H7 (cell line): ENCODE measurements at regions not wholly inside any gene's neighbourhood (a gene's known extent, or its start where the extent isn't known, plus 50 kb on each side); places are given as distances from the start of the nearest gene placed in this dataset.
"Not testable (repeated sequence)": the region's sequence is repeated elsewhere in the genome, so short reads cannot be mapped to it uniquely, and the experiment has no call there.

Experiments used
- DNase-seq: peaks from one replicate; pipeline ENCODE4 v3.0.0; 2012
- H3K27me3 ChIP-seq: 2 replicates; pipeline ENCODE4 v1.6.0; 2011; ENCODE audit warnings: mild to moderate bottlenecking, low read length; ENCODE audit not compliant: control insufficient read depth, insufficient read depth
- H3K36me3 ChIP-seq: replicated peaks from 2 replicates; pipeline ENCODE4 v1.5.1; 2011; ENCODE audit warnings: low read length; ENCODE audit not compliant: control insufficient read depth, insufficient read depth
- H3K4me3 ChIP-seq: 2 replicates; pipeline ENCODE4 v1.5.1; 2011; ENCODE audit warnings: low read depth, mild to moderate bottlenecking, control low read depth, low read length, moderate library complexity; ENCODE audit not compliant: insufficient read depth

DNA sequence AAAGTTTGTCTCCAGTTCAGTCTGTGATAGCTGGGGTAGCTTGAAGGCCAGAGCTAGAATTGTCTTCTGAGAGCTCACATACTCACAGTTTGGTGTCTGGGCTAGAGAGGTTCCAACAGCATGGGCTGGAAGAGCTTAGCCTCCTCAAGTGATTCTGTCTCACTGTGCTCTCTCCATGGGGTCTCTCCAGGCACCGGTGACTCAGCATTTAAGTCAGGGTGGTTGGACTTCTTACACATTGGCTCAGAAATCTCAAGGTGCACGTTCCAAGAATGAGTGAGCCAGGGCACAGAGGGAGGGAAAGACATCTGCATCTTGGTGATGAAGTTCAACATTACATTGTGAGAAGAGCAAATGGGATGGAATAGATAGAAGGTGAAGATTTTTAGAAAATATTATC lies 207.3 kb upstream of the DDX18 start:
- DNase-seq = no peak

DNA sequence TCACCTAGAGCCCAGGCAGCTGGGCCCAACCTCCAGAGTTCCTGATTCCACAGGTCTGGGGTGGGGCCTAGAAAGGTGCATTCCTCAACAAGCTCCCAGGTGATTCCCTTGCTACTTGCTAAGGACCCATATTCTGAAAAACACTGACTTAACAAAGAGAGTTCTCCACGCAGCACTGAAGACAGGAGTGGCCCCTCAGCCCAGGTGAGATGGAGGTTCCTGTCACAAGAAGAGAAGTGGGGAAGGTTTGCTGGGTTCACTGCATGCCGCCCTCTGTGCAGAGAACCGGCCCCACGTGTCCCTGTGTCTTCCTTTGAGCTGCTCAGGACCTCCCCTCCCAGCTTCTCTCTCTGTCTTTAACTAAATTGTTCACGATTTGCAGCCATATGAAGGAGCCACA lies 201.4 kb upstream of the DDX18 start:
- Histone ChIP-seq H3K27me3 (no peaks in the 10 kb centered on the region), H3K4me3 (no peak overlapping the region), H3K36me3 (no peaks in the 10 kb centered on the region; the same call in 1 of the 2 replicates)
- DNase-seq = no peak

More for the DNA sequence above, 207.3 kb upstream of the DDX18 start:
- H3K36me3 ChIP-seq = no peaks in the 10 kb centered on the region; the same call in none of the 2 replicates
- no peak overlapping the region for H3K4me3 ChIP-seq
- H3K27me3 ChIP-seq = no peaks in the 10 kb centered on the region

DNA sequence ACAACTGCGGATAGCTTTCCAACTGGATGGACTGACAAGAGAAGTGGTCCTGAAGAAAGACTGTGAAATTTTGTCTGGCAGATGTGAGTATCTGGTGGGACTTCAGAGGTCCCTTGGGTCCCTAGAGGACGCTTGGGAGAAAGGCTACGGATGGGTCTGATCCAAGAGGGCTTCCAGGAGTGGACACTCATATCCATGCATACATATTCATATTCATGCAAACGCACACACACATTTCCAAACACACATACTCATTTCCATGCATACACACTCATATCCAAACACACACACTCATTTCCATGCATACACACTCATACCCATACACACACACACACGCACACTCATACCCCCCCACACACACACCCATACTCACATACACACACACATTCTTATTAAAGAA lies 200.2 kb upstream of the DDX18 start:
- H3K36me3 ChIP-seq = no peaks in the 10 kb centered on the region
- DNase-seq = no peak
- H3K27me3 ChIP-seq = no peaks in the 10 kb centered on the region
- H3K4me3 ChIP-seq = no peak overlapping the region

DNA sequence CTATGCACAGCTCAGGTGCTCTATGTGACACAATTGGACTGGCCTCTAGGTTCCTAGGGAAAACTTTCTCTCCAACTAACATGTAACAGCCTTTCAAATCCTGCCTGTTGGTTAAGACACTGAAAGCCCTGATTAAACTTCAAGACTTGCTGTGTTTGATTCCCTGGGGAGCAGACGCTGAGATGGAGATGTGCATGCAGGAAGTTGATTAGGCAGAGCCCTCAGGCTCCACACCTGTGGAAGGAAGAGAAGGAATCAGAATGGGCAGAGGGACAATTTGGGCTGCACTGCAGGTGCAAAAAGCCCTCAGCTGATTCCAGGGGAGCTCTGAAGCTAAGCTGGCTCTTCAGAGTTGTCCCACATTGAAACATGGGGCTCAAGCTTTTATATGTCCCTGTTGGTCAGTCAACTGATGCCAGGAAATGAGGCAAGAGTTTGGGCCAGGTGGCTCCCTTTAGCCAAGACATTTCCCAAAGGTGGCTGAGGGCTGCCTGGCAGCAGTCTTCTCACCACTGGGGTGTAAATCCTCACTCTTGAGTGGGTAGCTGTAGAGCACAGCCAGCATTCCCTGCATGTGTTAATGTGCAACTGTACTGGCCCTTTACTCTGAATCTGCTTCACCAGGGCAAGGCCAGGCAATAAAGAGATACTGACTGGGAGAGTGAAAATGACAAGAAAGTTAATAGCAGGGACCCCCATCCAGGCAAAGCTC lies 199.5 kb upstream of the DDX18 start:
- H3K4me3 ChIP-seq = no peak overlapping the region
- H3K36me3 ChIP-seq = no peaks in the 10 kb centered on the region
- DNase-seq = no peak
- H3K27me3 ChIP-seq = no peaks in the 10 kb centered on the region

DNA sequence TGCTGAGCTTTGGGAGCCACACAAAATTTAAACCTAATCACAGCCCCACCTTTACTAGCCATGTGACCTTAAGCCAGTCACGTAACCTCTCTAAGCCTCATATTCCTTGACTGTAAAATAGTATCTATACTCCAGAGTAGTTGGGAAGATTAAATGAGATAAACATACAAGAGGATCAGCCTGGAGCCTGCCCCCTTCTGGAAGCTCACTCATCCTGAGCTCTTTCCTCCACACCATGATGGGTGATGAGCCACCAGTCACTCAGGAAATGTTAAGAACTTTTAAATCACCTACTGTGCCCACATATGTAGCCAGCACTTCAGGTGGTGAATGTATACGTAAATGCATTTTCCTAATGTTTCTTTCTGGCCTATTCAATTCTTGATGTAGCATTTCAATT lies 195.9 kb upstream of the DDX18 start:
- DNase-seq = peak; percentile 34
- H3K4me3 ChIP-seq = no peak overlapping the region
- H3K27me3 ChIP-seq = no peaks in the 10 kb centered on the region
- no peaks in the 10 kb centered on the region for H3K36me3 ChIP-seq

DNA sequence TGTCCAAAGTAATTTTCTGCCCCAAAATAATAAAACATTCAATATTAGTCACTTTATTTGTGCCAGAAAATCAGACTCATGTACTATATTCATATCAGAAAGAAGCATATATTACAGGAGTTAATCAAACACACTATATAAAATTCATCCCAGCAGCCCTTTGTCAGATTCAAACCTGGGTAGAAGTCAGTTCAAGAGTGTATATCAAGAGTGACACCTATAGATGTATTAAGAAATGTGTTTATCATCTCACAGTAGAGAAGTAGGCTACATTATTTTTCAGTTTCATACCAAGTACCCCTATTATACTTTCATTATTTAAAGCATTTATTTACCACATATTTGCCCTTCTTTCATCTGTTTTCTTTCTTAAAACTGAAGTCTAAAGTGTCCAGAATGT lies 193.2 kb upstream of the DDX18 start:
- DNase-seq = no peak
- Histone ChIP-seq H3K4me3 (no peak overlapping the region), H3K36me3 (no peaks in the 10 kb centered on the region), H3K27me3 (no peaks in the 10 kb centered on the region)

DNA sequence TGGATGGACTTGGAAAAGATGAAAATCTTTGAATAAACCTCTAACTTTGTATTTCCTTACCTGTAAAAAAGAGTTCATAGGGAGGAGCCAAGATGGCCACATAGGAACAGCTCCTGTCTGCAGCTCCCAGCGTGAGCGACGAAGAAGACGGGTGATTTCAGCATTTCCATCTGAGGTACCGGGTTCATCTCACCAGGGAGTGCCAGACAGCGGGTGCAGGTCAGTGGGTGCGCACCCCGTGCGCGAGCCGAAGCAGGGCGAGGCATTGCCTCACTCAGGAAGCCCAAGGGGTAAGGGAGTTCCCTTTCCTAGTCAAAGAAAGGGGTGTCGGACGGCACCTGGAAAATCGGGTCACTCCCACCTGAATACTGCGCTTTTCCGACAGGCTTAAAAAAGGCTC lies 191.3 kb upstream of the DDX18 start:
- not testable (repeated sequence) for H3K27me3 ChIP-seq, H3K36me3 ChIP-seq, DNase-seq
- H3K4me3 ChIP-seq = peak overlapping the region; percentile 40

DNA sequence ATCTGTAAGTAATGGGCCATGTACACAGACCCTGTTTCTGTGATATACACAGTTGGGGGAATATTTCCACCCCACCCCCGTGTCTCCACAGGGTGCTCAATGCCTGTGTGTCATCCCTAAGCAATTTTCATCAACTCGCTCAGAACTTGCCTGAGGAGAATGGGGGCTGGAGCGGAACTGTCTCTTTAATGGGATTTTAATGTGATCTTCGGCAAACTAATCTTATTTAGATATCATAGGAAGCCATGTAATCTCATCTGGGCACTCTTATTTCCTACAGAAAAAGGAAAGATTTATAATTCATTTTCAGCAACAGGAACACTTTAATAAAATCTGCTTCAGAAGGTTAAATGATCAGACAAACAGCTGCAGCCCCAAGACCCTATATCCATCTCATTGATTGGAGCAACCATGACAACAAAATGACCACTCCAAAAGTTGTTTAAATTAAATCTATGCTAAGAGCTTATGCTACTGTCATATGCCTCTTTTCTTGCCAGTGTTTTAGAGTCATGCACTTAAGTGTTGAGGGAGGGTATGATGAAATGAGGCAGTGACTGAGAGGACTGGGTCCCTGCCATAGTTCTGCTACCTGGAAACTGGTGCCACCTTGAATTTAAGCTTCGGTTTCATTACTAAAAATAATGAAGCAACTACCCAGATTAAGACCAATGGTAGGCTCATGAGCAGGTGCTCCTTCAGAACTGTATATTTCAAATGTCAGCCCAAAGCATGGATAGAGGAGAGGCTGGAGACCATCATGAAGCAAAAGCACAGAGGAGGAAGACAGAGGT lies 183.1 kb upstream of the DDX18 start:
- Histone ChIP-seq H3K27me3 (no peaks in the 10 kb centered on the region), H3K4me3 (no peak overlapping the region), H3K36me3 (no peaks in the 10 kb centered on the region)
- DNase-seq = no peak

DNA sequence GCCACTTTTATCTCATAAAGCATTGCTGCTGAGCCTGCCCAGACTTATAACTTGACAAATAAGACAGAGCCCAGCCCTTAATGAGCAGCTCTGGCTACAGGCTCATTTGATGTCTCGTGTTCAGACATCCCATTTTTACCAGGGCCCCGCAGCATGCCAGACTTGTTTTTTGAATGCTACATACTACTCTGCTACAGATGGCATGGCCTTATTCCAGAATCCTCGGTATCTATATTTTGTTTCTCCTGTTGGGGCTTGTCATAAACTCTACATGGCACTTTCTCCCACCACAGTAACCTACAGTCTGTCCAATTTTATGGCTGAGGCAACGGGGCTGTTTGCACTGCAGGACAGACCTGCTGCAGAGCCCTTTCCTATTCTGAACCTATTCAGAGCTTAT lies 179.0 kb upstream of the DDX18 start:
- H3K36me3 ChIP-seq = no peaks in the 10 kb centered on the region
- DNase-seq = no peak
- H3K4me3 ChIP-seq = no peak overlapping the region
- H3K27me3 ChIP-seq = no peaks in the 10 kb centered on the region

DNA sequence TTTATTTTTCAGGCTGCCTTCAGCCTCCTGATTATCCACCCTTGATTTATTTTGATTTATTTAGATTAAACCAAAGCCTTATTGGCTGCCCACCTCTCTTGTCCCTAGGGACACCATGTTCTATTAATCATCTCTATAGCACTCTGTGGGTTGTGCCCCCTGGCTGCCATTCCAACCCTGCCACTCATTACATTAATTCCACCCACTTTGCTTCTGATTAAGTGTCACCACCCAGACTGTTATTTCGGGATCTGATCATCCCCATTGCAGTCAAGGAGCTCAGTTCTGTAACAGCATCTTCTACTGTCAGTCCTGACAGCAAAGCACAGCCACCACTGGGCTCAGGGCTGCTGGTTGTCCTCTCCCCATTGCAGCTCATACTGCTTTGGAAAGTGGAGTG lies 175.1 kb upstream of the DDX18 start:
- no peak for DNase-seq
- Histone ChIP-seq H3K4me3 (no peak overlapping the region), H3K36me3 (no peaks in the 10 kb centered on the region), H3K27me3 (no peaks in the 10 kb centered on the region)

DNA sequence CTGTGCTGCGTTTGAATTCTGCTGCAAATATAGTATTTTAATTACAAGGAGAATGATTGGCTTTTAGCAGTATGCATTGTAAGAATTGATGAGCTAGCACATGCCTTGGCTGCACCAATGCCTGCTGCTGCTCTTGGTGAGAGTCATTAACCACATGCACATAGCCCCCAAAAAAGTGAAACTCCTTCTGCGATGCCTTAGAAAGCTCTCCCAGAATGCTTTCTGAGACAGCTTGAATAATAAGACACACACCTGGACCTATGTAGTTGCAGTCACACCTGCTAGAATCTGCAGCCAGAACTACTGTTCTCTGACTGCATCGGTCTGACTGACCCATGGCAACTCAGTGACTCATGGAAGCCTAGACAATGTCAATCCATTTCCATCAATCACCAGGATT lies 170.1 kb upstream of the DDX18 start:
- no peaks in the 10 kb centered on the region for H3K27me3 ChIP-seq
- H3K36me3 ChIP-seq = no peaks in the 10 kb centered on the region
- no peak for DNase-seq
- H3K4me3 ChIP-seq = no peak overlapping the region

DNA sequence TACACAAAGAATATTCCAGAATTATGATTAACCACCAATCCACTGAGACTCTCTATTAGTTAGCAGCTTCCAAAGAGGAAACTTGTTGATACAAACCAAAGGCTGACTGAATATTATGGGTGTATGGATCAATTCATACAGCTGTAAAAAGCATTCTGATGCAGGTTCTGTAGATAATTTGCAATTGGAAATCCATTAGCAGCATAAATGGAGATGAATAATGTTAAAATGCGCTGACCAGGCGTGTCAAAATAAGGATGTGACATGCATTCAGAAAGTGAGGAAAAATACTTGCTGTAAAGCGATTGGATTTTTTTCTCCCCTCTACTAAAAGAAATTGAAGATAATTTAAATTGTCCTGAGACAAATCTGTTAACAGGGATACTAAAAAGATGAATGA lies 169.0 kb upstream of the DDX18 start:
- Histone ChIP-seq H3K27me3 (no peaks in the 10 kb centered on the region), H3K36me3 (no peaks in the 10 kb centered on the region), H3K4me3 (no peak overlapping the region)
- no peak for DNase-seq

DNA sequence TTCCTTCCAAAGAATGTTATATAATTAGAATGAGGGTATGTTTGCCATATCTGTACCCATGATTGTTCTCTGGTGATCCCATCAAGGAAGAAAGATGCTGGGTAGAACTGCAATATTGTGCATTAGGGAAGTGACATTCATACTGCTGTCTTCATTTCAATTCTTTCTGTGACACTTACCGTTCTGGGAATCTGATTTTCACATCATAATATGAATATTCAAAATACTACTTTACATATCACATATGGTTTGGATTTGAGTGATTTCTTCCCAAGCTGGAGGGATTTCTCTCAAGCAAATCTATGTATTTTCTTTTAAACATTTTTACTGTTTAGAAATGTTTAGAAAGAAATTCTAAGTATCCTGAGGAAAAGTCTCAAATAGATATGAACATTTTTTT lies 168.4 kb upstream of the DDX18 start:
- Histone ChIP-seq H3K27me3 (no peaks in the 10 kb centered on the region), H3K36me3 (no peaks in the 10 kb centered on the region), H3K4me3 (no peak overlapping the region)
- no peak for DNase-seq

DNA sequence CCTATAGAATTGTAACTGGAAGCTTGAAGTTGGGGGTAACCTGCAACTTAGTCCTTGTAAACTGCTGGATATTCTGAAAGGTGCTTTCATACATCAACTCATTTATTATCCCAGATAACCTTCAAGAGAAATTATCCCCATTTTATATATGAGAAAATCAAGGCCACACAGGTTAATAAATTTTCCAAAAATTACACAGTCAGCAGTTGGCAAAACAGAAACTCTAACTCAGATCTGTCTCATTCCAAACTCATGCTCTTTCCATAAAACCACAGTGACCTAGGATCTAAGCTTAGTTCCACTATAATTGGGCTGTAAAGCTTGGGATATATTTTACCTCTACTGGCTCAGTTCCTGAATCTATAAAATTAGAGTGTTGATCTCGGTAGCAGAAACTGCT lies 167.6 kb upstream of the DDX18 start:
- Histone ChIP-seq H3K36me3 (no peaks in the 10 kb centered on the region), H3K27me3 (no peaks in the 10 kb centered on the region), H3K4me3 (no peak overlapping the region)
- DNase-seq = no peak

DNA sequence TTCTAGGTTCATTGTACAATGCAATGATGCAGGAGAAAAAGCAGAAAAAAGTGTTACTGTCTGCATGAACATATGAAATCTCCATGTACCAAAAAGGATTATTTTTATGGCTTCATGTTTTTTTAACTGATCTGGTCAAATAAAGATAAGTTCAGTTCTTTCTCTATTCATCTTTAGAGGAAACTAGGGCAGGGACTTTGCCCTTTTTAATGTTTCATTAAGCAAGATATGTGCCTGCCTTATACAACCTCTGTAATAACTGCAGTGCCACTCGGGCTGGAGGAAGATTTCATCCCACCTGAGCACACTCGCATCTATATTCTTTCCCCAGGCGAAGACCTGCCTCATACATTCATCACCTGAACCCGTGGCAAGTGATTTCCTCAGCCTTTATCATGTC lies 157.9 kb upstream of the DDX18 start:
- Histone ChIP-seq H3K36me3 (no peaks in the 10 kb centered on the region), H3K4me3 (no peak overlapping the region), H3K27me3 (no peaks in the 10 kb centered on the region)
- no peak for DNase-seq
